ENCODE measurements at regions not wholly inside any gene's neighbourhood (a gene's known extent, or its start where the extent isn't known, plus 50 kb on each side); places are given as distances from the start of the nearest gene placed in this dataset.
"Not testable (repeated sequence)": the region's sequence is repeated elsewhere in the genome, so short reads cannot be mapped to it uniquely, and the experiment has no call there.

GRCh38 chr18:39454866-39455265, 1889.3 kb upstream of the CELF4 start:
- DNase-seq (ENCODE audit: low spot score): peak; percentile 6

GRCh38 chr18:39453882-39454281, 1888.3 kb upstream of the CELF4 start:
- DNase-seq (ENCODE audit: low spot score): no peak

- no peak for DNase-seq (ENCODE audit: low spot score)
These were observed 1887.8 kb upstream of the CELF4 start for GRCh38 chr18:39453356-39453755.

- DNase-seq (ENCODE audit: low spot score): no peak
These were observed 1885.4 kb upstream of the CELF4 start for GRCh38 chr18:39450958-39451357.

GRCh38 chr18:39449566-39449965, 1884.0 kb upstream of the CELF4 start:
- no peak for DNase-seq (ENCODE audit: low spot score)

- no peak for DNase-seq (ENCODE audit: low spot score)
These were observed 1883.3 kb upstream of the CELF4 start for GRCh38 chr18:39448942-39449341.

GRCh38 chr18:39444957-39445356, 1879.4 kb upstream of the CELF4 start:
- DNase-seq (ENCODE audit: low spot score): not testable (repeated sequence)

GRCh38 chr18:39441648-39442047, 1876.0 kb upstream of the CELF4 start:
- no peak for DNase-seq (ENCODE audit: low spot score)

GRCh38 chr18:39435996-39436395, 1870.4 kb upstream of the CELF4 start:
- DNase-seq (ENCODE audit: low spot score): peak; percentile 1

- DNase-seq (ENCODE audit: low spot score): no peak
These were observed 1869.6 kb upstream of the CELF4 start for GRCh38 chr18:39435209-39435608.

GRCh38 chr18:39434223-39434920, 1868.8 kb upstream of the CELF4 start:
- DNase-seq (ENCODE audit: low spot score): no peak

GRCh38 chr18:39425172-39425850, 1859.7 kb upstream of the CELF4 start:
- DNase-seq (ENCODE audit: low spot score): no peak

GRCh38 chr18:39424261-39424660, 1858.7 kb upstream of the CELF4 start:
- no peak for DNase-seq (ENCODE audit: low spot score)

- no peak for DNase-seq (ENCODE audit: low spot score)
These were observed 1855.7 kb upstream of the CELF4 start for GRCh38 chr18:39421276-39421675.

- DNase-seq (ENCODE audit: low spot score): no peak
These were observed 1853.7 kb upstream of the CELF4 start for GRCh38 chr18:39419315-39419714.

GRCh38 chr18:39415471-39415870, 1849.9 kb upstream of the CELF4 start:
- no peak for DNase-seq (ENCODE audit: low spot score)

GRCh38 chr18:39414009-39414700, 1848.6 kb upstream of the CELF4 start:
- DNase-seq (ENCODE audit: low spot score): no peak

- DNase-seq (ENCODE audit: low spot score): no peak
These were observed 1841.3 kb upstream of the CELF4 start for GRCh38 chr18:39406941-39407340.

- no peak for DNase-seq (ENCODE audit: low spot score)
These were observed 1837.5 kb upstream of the CELF4 start for GRCh38 chr18:39403121-39403520.

- DNase-seq (ENCODE audit: low spot score): no peak
These were observed 1834.1 kb upstream of the CELF4 start for GRCh38 chr18:39399662-39400061.

- DNase-seq (ENCODE audit: low spot score): no peak
These were observed 1830.6 kb upstream of the CELF4 start for GRCh38 chr18:39396168-39396567.

- no peak for DNase-seq (ENCODE audit: low spot score)
These were observed 1824.3 kb upstream of the CELF4 start for GRCh38 chr18:39389800-39390379.

- DNase-seq (ENCODE audit: low spot score): no peak
These were observed 1815.3 kb upstream of the CELF4 start for GRCh38 chr18:39380866-39381265.
